ENCODE measurements at regions not wholly inside any gene's neighbourhood (a gene's known extent, or its start where the extent isn't known, plus 50 kb on each side); places are given as distances from the start of the nearest gene placed in this dataset.
"Not testable (repeated sequence)": the region's sequence is repeated elsewhere in the genome, so short reads cannot be mapped to it uniquely, and the experiment has no call there.

GRCh38 chr13:55613429-55614187 lies 1527.1 kb upstream of the PRR20A start:
- H3K27ac ChIP-seq = no peak overlapping the region
- no peak overlapping the region for H3K4me3 ChIP-seq
- ATAC-seq (replicated peaks in 6 of 8) = no peak
- WGBS, 10 experiments = 0 to 87% (median 43%) methylated on average over 1 to 3 of the region's 4 CpGs; no CpG with 5 or more reads in 2 of the 10 experiments
- H3K4me1 ChIP-seq (replicated peaks in 1 of 2) = no peaks in the 10 kb centered on the region
- in situ Hi-C loops (cut with MboI; ENCODE audit: low pct_unique_long_range_greater_than_20kb in 2 of 9, low sequenced_read_pairs in 9 of 9, unreplicated experiment in 9 of 9) = no loop called here

- no peak overlapping the region for H3K4me3 ChIP-seq
Measured at GRCh38 chr13:55615081-55615480, 1525.6 kb upstream of the PRR20A start.

GRCh38 chr13:55617241-55617640 lies 1523.5 kb upstream of the PRR20A start:
- WGBS, 10 experiments = 17 to 96% (median 80%) methylated on average over 1 to 3 of the region's 3 CpGs; no CpG with 5 or more reads in 3 of the 10 experiments

More at GRCh38 chr13:55615081-55615480, 1525.6 kb upstream of the PRR20A start:
- no peak overlapping the region for H3K27ac ChIP-seq
- in situ Hi-C loops (cut with MboI; ENCODE audit: low pct_unique_long_range_greater_than_20kb in 2 of 9, low sequenced_read_pairs in 9 of 9, unreplicated experiment in 9 of 9) = no loop called here
- 0 to 100% (median 80%) methylated on average over 1 of the region's 1 CpG; no CpG with 5 or more reads in 1 of the 10 experiments for WGBS, 10 experiments
- no peak for ATAC-seq (replicated peaks in 6 of 8)
- no peaks in the 10 kb centered on the region for H3K4me1 ChIP-seq (replicated peaks in 1 of 2)

GRCh38 chr13:55627221-55627620 lies 1513.5 kb upstream of the PRR20A start:
- Histone ChIP-seq H3K4me3 (no peak overlapping the region), H3K27ac (no peak overlapping the region), H3K4me1 (replicated peaks in 1 of 2) (no peaks in the 10 kb centered on the region)
- 0 to 93% (median 71%) methylated on average over 1 to 2 of the region's 2 CpGs; no CpG with 5 or more reads in 1 of the 10 experiments for WGBS, 10 experiments
- no peak for ATAC-seq (replicated peaks in 6 of 8)
- in situ Hi-C loops (cut with MboI; ENCODE audit: low pct_unique_long_range_greater_than_20kb in 2 of 9, low sequenced_read_pairs in 9 of 9, unreplicated experiment in 9 of 9) = no loop called here

More at GRCh38 chr13:55617241-55617640, 1523.5 kb upstream of the PRR20A start:
- no peaks in the 10 kb centered on the region for H3K4me1 ChIP-seq (replicated peaks in 1 of 2)
- ATAC-seq (replicated peaks in 6 of 8) = no peak
- H3K27ac ChIP-seq = no peak overlapping the region
- no peak overlapping the region for H3K4me3 ChIP-seq
- in situ Hi-C loops (cut with MboI; ENCODE audit: low pct_unique_long_range_greater_than_20kb in 2 of 9, low sequenced_read_pairs in 9 of 9, unreplicated experiment in 9 of 9) = no loop called here

- Histone ChIP-seq H3K4me1 (replicated peaks in 1 of 2) (no peaks in the 10 kb centered on the region), H3K4me3 (no peak overlapping the region), H3K27ac (no peak overlapping the region)
- in situ Hi-C loops (cut with MboI; ENCODE audit: low pct_unique_long_range_greater_than_20kb in 2 of 9, low sequenced_read_pairs in 9 of 9, unreplicated experiment in 9 of 9) = no loop called here
- no peak for ATAC-seq (replicated peaks in 6 of 8)
Measured at GRCh38 chr13:55632402-55632801, 1508.3 kb upstream of the PRR20A start.

GRCh38 chr13:55649485-55649884 lies 1491.2 kb upstream of the PRR20A start:
- Histone ChIP-seq H3K4me3 (no peak overlapping the region), H3K4me1 (replicated peaks in 1 of 2) (no peaks in the 10 kb centered on the region), H3K27ac (no peak overlapping the region)
- WGBS, 10 experiments = 36 to 100% (median 78%) methylated on average over 1 of the region's 1 CpG; no CpG with 5 or more reads in 3 of the 10 experiments
- ATAC-seq (replicated peaks in 6 of 8) = no peak
- in situ Hi-C loops (cut with MboI; ENCODE audit: low pct_unique_long_range_greater_than_20kb in 2 of 9, low sequenced_read_pairs in 9 of 9, unreplicated experiment in 9 of 9) = no loop called here

GRCh38 chr13:55652657-55653056 lies 1488.1 kb upstream of the PRR20A start:
- in situ Hi-C loops (cut with MboI; ENCODE audit: low pct_unique_long_range_greater_than_20kb in 2 of 9, low sequenced_read_pairs in 9 of 9, unreplicated experiment in 9 of 9) = no loop called here
- Histone ChIP-seq H3K4me3 (no peak overlapping the region), H3K27ac (no peak overlapping the region), H3K4me1 (replicated peaks in 1 of 2) (no peaks in the 10 kb centered on the region)
- 30 to 91% (median 80%) methylated on average over 1 to 5 of the region's 5 CpGs; no CpG with 5 or more reads in 2 of the 10 experiments for WGBS, 10 experiments
- no peak for ATAC-seq (replicated peaks in 6 of 8)

- no peak overlapping the region for H3K27ac ChIP-seq
- no peak overlapping the region for H3K4me3 ChIP-seq
- in situ Hi-C loops (cut with MboI; ENCODE audit: low pct_unique_long_range_greater_than_20kb in 2 of 9, low sequenced_read_pairs in 9 of 9, unreplicated experiment in 9 of 9) = no loop called here
- peak in 1 of 8 experiments; percentile 96 for ATAC-seq (replicated peaks in 6 of 8)
- H3K4me1 ChIP-seq (replicated peaks in 1 of 2) = no peaks in the 10 kb centered on the region
- WGBS, 10 experiments = 0 to 82% (median 14%) methylated on average over 1 to 3 of the region's 3 CpGs; no CpG with 5 or more reads in 1 of the 10 experiments
Measured at GRCh38 chr13:55653497-55653896, 1487.2 kb upstream of the PRR20A start.

- no peak overlapping the region for H3K4me3 ChIP-seq
- H3K4me1 ChIP-seq (replicated peaks in 1 of 2) = no peaks in the 10 kb centered on the region
- no peak overlapping the region for H3K27ac ChIP-seq
- in situ Hi-C loops (cut with MboI; ENCODE audit: low pct_unique_long_range_greater_than_20kb in 2 of 9, low sequenced_read_pairs in 9 of 9, unreplicated experiment in 9 of 9) = no loop called here
- no peak for ATAC-seq (replicated peaks in 6 of 8)
Measured at GRCh38 chr13:55654243-55654642, 1486.5 kb upstream of the PRR20A start.

- in situ Hi-C loops (cut with MboI; ENCODE audit: low pct_unique_long_range_greater_than_20kb in 2 of 9, low sequenced_read_pairs in 9 of 9, unreplicated experiment in 9 of 9); H3K27ac ChIP-seq; H3K4me3 ChIP-seq; H3K4me1 ChIP-seq (replicated peaks in 1 of 2); ATAC-seq (replicated peaks in 6 of 8): not testable (repeated sequence)
- WGBS, 10 experiments = 0 to 100% (median 54%) methylated on average over 1 to 3 of the region's 5 CpGs; no CpG with 5 or more reads in 3 of the 10 experiments
Measured at GRCh38 chr13:55660264-55660663, 1480.5 kb upstream of the PRR20A start.

GRCh38 chr13:55660851-55661250 lies 1479.9 kb upstream of the PRR20A start:
- Histone ChIP-seq H3K4me3 (no peak overlapping the region), H3K27ac (no peak overlapping the region), H3K4me1 (replicated peaks in 1 of 2) (no peaks in the 10 kb centered on the region)
- 0 to 100% (median 73%) methylated on average over 1 of the region's 1 CpG; no CpG with 5 or more reads in 1 of the 10 experiments for WGBS, 10 experiments
- no peak for ATAC-seq (replicated peaks in 6 of 8)
- in situ Hi-C loops (cut with MboI; ENCODE audit: low pct_unique_long_range_greater_than_20kb in 2 of 9, low sequenced_read_pairs in 9 of 9, unreplicated experiment in 9 of 9) = no loop called here

GRCh38 chr13:55661505-55661904 lies 1479.2 kb upstream of the PRR20A start:
- 0 to 100% (median 84%) methylated on average over 1 to 5 of the region's 5 CpGs for WGBS, 10 experiments
- ATAC-seq (replicated peaks in 6 of 8) = no peak
- in situ Hi-C loops (cut with MboI; ENCODE audit: low pct_unique_long_range_greater_than_20kb in 2 of 9, low sequenced_read_pairs in 9 of 9, unreplicated experiment in 9 of 9) = no loop called here
- Histone ChIP-seq H3K27ac (no peak overlapping the region), H3K4me3 (no peak overlapping the region), H3K4me1 (replicated peaks in 1 of 2) (no peaks in the 10 kb centered on the region)

GRCh38 chr13:55664178-55664577 lies 1476.5 kb upstream of the PRR20A start:
- Histone ChIP-seq H3K27ac (no peak overlapping the region), H3K4me1 (replicated peaks in 1 of 2) (no peaks in the 10 kb centered on the region), H3K4me3 (no peak overlapping the region)
- no peak for ATAC-seq (replicated peaks in 6 of 8)
- in situ Hi-C loops (cut with MboI; ENCODE audit: low pct_unique_long_range_greater_than_20kb in 2 of 9, low sequenced_read_pairs in 9 of 9, unreplicated experiment in 9 of 9) = no loop called here
- 0 to 94% (median 71%) methylated on average over 1 to 3 of the region's 3 CpGs; no CpG with 5 or more reads in 1 of the 10 experiments for WGBS, 10 experiments

GRCh38 chr13:55669051-55669450 lies 1471.7 kb upstream of the PRR20A start:
- H3K27ac ChIP-seq = no peak overlapping the region
- no peak overlapping the region for H3K4me3 ChIP-seq
- 0 to 100% (median 50%) methylated on average over 1 of the region's 1 CpG; no CpG with 5 or more reads in 4 of the 10 experiments for WGBS, 10 experiments
- no peak for ATAC-seq (replicated peaks in 6 of 8)
- in situ Hi-C loops (cut with MboI; ENCODE audit: low pct_unique_long_range_greater_than_20kb in 2 of 9, low sequenced_read_pairs in 9 of 9, unreplicated experiment in 9 of 9) = no loop called here
- H3K4me1 ChIP-seq (replicated peaks in 1 of 2) = no peaks in the 10 kb centered on the region

Measured in motor neuron (in vitro differentiated cells).